GM21737 (cell line): ENCODE measurements at regions not wholly inside any gene's neighbourhood (a gene's known extent, or its start where the extent isn't known, plus 50 kb on each side); places are given as distances from the start of the nearest gene placed in this dataset.

Experiments used
- ATAC-seq: cut with Tn5 transposase; IDR thresholded peaks from one replicate; pipeline ENCODE4 v1.9.1; 2021; ENCODE audit warnings: mild to moderate bottlenecking, moderate library complexity; ENCODE audit not compliant: unreplicated experiment

DNA sequence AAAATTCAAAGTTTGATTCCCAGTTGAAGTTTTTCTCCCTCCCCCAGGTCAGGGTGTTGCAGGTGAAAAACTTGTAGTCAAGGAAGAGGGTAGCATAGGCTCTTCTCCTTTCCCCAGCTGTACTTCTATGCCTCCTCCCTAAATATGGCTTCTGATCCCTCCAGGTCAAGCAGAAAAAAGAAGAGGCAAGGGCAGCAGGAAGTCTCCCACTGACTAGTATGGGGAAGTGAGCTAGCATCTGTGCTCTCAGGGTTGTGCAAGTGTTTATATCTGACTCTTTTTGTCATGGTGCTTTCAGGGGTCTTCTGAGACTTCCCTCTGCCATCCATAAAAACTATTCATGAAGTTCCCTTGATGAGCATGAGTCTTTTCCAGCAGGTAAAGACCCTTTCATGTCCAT lies 76.0 kb downstream of the ATPSCKMT start:
- no peak for ATAC-seq

DNA sequence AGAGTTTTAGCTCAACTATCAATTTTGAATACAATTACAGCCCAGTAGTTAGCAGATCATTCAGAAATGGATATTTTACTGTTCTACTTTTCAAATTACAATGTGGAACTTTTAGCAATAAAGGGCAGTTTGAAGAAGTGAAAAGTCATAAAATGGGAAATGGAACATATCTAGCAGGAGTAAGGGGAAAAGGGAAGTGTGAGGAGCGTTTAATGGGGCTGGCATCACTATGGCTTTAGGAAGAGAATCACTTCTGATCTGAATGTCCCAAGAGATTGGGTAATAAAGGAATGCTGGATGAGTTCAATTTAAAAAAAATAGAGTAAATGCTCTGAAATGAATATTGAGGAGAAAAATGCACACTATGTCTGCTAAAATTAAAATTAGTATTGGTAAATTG lies 77.4 kb downstream of the ATPSCKMT start:
- no peak for ATAC-seq

DNA sequence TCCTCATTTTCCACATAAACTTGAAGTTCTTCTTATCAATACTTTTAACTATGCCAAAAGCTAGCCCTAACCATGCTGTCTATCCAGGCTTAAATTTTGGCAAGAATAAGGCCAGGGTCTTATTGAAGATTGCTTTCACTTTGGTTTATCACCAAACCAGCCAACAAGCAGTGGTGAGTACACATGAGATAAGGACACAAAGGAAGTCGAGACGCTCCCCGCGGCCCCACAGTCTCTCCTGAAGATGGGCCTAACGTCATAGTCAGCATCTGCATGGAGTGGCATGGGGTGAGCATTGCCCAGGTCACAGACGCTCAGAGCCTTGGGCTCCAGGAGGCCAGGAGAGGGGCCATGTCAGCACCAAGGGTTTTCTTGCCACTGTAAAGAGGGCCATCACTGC lies 80.3 kb downstream of the ATPSCKMT start:
- no peak for ATAC-seq

DNA sequence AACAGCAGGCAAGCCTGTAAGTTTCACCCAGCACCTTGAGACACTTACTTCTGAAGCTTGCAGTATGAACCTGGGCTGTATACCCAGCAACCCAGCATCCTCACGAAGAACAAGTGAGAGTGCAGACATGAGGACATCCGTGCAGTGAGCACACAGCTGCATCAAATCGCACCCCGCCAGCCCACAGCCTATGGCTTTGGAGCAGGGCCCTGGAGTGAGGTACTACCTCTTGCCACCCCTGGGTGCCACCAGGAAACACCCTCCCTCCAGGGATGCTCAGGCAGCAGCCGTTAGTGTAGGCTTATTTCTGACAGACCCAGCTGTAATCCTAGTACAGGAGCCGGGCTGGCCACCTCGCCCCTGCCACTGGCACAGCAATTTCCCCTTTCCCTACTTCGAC lies 81.4 kb downstream of the ATPSCKMT start:
- ATAC-seq: no peak

DNA sequence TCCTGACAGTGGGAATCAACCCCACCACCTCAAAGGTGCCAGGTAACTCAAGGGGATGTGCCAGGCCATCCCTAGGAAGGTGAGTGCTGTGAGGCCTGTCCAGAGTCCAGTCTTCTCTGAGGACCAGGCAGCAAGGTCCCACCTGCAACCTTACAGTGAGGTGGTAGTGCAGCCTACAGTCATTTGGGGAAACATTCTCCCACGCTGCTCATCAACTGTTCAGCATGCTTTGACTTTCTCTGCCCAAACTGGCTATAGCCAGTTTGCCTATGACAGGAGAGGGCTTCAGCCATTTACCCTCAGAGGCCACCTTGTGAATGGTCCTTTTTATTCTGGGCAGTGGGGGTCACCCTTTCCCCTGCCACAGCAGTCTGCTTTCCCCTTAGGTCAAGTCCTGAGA lies 81.9 kb downstream of the ATPSCKMT start:
- ATAC-seq: no peak

DNA sequence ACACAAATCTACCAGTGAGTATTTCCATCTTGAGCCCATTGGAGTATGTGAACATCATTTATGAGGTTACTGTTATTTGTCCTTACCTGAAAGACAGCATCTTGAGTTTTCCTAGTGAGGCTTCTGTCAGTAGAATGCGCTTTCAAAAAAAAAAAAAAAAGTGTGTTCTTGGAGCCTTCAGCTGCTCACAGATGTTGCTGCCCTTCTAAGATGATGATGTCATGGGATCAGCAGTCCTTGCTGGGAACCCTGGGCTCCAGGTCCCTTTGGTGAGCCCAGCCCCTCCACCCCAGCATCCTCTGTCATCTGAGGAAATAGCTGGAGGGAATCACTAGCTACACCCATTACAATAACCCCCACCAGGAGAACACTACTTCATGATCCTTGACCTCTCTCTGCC lies 83.3 kb downstream of the ATPSCKMT start:
- ATAC-seq: no peak

DNA sequence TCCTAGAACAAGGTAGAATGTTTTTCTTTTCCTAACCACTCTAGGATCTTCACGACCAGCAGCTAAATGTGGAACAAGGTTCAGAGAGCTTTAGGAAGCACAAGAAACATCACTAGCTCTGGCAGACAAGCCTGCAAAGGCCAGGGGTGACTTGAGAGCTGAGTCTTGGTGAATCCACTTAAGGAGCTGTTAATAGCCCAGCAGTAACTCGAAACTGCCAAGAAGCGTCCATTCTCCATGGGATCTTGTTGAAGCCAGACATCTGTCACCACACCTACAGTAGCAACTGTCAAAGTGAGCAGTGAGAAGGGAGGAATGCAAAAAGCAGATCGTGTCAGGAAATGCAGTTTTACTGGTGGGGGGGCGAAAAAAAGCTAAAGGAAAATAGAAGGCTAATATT lies 87.2 kb downstream of the ATPSCKMT start:
- no peak for ATAC-seq

DNA sequence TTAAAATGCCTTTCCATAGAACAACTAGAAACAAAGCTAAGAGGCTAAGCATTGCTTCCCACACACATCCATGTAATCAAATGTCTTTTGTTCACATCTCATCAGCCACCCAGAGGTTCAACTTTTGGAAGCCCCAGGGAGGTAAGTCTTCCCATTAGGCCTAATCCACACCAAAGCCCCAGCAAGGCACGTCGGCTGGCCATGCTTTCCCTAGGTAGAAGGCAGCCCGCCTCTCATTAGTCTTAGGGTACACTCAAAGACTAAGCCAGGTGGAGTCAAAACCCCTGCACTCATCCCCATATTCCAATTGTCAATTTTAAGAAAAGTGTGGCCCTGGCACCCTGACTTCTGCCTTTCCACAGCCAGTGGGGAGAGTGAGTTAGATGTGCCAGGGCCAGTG lies 87.9 kb downstream of the ATPSCKMT start:
- no peak for ATAC-seq

DNA sequence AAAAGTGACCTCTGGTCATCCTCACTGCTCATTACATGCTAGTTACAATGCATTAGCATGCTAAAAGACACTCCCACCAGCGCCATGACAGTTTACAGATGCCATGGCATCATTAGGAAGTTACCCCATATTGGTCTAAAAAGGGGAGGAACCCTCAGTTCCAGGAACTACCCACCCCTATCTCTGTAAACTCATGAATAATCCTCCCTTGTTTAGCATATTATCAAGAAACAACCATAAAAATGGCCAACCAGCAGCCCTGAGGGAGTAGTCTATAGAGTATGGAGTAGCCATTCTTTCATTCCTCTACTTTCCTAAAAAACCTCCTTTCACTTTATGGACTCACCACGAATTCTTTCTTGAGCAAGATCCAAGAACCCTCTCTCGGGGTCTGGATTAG lies 89.4 kb downstream of the ATPSCKMT start:
- ATAC-seq: no peak

DNA sequence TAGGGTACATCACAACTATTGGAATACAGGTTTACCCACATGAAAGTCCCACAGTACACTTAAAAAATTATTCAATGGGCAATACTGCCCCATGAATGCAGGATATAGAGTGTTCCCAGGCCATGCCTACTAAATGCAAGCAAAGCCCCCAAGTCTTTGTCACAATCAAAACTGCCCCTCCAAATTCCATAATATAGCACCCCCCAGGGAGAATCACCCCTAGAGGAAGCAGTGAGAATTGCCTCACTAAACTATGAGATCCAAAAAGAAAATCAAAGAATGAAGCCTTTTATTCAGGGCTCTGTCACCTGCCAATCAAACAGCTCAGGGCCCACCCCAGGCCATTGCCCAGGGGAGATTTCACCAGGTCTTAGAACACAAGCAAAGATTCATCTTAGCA lies 90.8 kb downstream of the ATPSCKMT start:
- ATAC-seq: no peak

DNA sequence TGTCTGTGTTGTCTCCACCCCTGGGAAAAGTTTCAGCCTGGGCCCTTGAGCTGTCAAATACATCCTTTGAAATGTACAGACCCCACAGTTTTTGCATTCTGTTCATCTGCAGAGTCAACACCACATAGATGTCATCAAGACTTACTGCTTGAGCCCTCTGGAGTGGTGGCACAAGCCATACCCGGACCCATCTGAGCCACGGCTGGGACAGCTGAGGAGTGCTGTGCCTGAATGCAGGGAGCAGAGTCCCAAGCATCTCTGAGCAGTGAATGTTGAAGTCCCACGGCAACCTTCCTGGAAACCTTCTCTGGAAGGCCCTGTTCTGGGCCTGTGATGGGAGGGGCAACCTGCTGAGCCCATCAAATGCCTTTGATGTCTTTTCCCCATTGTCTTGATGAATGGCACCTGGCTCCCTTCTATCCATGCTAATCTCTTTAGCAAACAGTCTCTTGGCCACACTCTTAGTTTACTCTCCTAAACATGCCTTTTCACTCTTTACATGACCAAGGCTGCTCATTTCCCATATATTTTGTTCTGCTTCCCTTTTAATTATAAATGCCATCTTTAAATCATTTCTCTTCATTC lies 92.5 kb downstream of the ATPSCKMT start:
- ATAC-seq: no peak

DNA sequence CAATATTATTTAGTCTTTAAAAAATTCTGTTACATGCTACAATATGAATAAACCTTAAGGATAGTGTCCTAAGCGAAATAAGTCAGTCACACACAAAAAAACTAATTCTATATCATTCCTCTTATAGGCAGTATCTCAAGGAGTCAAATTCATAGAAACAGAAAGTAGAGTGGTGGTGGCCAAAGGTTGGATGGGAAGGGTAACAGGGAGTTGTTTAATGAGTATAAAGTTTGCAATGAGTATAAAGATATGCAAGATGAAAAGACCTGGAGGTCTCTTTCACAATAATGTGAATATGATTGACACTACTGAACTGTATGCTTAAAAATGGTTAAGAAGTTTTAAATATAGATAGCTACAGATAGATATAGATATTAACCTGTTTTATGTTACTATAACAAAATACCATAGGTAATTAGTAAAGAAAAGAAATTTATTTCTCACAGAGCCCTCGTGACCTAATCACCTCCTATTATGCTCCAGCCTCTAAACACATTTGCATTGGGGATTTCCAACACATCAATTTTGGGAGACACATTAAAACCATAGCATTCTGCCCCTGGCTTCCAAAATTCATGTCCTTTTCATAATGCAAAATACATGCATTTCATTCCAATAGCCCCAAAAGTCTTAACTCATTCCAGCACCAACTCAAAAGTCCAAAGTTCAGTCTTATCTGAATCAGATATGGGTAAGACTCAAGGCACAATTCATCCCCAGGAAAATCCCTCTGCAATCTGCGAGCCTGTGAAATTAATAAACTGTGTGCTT lies 93.6 kb downstream of the ATPSCKMT start:
- ATAC-seq: no peak

DNA sequence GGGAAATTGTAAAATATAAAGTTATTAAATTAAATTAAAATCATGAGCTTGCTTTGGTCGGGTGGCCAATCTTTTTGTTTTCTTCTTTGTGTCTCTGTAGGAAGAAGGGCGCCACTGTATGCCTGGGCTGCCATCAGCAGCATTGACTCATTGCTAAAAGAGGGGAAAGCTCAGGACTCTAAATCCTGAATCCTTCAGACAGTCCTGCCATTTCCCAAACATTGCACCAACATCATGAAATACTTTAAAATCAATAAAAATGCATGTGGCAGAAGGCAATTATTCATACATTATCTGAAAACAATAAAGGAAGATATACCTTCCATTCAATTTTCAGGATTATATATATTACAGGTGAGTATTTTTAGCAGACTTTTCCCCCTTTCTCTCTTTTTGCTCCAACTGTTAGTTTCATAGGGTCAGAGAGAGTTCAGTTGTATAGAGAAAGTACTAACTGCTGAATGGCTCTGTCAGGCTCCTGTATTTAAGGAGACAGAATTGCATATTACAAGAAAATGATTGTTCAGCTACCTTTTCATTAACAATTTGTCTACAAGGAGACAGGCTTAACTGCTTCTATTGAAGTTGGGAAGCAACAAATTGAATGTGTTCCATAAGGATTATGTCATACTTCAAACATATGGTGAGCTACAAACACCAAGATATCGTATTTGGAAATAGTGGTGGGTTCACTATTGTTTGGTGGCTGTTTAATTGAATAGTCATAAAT lies 95.7 kb downstream of the ATPSCKMT start:
- ATAC-seq: no peak

DNA sequence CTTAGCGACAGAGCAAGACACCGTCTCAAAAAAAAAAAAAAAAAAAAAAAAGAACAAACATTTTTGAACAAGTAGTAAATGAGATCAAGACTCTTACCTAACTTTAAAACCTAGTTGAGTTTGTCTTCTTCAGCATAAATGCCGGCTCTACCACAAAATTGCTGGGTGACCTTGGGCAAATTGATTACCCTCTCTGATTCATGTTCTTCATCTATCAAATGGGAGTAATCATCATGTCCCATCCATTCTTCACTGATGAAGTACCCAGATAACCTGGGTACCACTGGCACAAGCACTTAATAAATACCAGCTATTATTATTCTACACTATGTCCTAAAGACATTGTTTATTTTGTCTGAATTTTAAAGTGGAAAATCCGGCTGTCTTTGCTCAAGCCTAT lies 96.3 kb downstream of the ATPSCKMT start:
- no peak for ATAC-seq

DNA sequence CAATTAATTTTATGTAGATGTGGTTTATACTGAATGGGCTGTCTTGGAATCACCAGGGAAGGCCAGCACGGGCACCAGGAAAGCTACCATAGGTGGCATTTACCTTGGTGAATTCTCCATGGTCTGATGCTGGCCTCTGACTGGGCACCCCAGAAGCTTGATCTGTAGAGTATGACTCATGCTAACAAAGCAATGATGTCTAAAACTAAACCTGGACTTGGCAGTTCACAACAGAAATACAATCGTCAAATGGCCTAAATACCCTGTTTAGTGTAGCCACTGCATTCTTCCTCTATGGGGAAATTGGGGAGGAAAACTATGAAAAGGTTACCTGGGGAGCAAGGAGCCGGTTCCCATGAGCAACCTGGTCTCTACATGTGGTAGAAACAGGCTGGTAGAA lies 98.0 kb downstream of the ATPSCKMT start:
- no peak for ATAC-seq

DNA sequence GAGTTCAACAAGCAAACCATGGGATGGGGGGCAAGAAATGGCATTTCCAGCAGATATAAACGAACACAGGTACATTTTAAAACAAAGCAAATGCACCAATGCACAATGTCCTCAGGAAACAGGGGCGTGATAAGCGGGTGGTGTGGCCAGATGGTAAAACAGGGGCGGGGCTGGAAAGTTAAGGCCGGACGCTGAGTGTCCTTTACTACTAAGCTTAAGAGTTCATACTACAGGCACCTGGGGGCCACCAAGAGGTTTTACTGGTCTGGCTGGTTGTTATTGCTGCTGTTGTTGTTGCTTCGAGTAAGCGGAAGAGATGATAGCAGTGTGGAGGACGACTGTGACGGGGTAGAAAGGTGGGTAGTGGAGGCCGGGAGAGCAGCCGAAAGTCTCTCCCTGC lies 99.8 kb downstream of the ATPSCKMT start:
- no peak for ATAC-seq

DNA sequence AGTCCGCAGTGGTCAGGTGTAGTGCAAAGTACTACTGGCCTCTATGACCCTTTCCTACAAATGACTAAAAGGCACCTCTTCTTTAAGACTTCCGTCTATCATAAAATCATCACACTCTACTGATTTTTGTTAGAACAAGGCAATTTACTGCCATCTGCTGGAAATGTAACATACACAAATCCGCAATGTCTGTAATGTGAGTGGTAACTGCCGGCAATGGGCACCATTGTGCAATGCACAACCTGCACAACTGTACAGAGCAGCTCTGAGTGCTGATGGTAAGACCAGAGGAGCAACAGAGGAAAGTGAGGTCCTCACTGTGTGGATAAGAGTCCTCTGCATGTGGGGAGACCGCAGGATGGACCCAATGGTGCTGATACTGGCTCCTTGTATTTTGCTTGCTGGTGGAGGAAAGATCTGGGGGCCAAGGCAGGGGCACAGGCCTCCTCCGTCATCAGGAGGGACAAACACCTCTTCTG lies 103.7 kb downstream of the ATPSCKMT start:
- ATAC-seq: no peak

DNA sequence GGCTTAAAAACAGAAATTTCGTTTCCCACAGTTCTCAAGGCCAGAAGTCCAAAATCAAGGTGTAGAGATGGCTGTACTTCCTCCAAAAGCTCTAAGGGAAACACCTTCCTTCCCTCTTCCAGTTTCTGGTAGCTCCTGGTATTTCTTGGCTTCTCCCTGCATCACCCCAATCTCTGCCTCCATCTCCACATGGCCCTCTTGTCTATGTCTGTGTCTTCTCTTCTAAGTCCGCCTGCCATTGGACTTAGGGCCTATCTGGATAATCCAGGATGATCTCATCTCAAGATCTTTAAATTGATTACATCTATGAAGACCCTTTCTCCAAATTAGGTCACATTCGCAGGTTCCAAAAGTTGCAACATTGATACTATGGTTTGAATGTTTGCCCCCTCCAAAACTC lies 105.6 kb downstream of the ATPSCKMT start:
- ATAC-seq: no peak

DNA sequence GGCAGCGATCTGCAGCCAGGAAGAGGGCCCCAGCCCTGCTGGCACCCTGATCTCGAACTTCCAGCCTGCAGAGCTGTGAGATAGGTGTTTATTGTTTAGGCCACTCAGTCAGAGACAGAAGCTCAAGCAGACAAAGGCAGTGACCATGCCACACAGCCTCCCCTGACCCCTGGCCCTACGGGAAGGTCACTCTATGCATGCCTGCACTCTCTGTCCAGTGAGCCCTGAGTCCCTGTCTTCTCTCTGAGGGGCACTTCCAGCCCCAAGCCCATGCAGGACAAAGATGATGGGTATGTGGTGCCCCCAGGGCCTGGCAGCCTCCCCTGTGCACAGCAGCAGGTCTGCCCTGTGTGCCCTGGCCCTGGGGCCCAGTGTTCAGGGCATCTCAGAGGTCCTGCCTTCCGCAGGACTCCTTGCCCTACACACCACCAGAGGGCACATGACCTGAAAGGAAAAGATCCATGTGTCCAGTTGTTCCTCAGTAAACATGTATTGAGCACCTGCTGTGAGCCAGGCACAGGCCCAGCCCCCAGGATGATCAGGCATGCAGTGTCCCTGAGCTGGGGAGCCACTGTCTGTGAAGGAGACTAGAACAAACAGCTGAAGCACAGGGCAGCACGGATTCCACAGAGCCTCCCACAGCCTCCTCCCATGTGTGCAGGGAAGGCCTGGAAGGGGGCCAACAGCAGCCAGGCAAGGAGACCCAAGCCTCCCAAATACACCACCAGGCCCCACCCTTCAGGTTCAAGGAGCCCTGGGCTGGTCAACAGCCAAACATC lies 109.3 kb downstream of the ATPSCKMT start:
- no peak for ATAC-seq

DNA sequence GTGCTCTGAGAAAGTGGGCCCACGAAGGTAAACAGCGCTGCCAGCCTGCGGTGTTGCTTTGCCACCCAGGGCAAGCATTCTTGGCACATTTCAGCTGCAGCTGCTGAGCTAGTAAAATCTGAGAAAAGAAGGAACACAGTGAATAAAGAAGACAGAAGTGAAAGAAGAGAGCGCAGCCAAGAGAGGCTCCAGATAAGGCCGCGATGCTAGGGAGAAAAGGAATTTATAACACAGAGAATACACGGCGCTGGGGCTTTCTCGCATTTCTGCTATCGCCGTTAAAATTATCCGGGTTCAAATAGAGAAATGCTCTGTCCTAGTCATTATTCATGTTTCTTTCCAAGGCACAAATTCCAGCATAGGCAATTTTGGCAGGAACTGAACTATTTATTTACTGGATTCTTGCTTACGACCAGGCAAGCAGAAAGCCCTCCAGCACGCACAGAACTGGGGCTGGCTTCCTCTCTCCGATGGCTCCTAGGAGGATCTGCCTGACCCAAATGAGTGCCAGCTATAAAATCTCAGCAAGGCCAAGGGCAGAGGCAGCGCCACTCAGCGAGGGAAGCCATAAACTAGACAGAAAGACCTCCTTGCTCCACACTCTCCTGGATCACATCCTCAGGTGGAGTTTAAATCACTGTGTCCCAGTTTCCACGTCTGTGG lies 111.2 kb downstream of the ATPSCKMT start:
- ATAC-seq: no peak

DNA sequence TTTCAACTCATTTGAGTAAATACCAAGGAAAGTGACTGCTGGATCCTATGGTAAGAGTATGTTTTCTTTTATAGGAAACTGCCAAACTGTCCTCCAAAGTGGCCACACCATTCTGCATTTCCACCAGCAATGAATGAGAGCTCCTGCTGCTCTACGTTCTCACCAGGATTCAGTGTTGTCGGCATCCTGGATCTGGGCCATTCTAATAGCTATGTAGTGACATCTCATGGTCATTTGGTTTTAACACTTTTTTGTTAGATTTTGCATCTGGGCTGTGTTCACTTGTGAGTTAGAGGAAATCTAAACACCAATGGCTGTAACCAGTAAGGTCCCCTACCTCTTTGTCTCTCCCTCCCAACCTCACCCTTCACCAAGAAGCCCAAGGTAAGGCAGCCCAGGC lies 115.9 kb downstream of the ATPSCKMT start:
- ATAC-seq: no peak
